ENCODE measurements at regions not wholly inside any gene's neighbourhood (a gene's known extent, or its start where the extent isn't known, plus 50 kb on each side); places are given as distances from the start of the nearest gene placed in this dataset.

DNA sequence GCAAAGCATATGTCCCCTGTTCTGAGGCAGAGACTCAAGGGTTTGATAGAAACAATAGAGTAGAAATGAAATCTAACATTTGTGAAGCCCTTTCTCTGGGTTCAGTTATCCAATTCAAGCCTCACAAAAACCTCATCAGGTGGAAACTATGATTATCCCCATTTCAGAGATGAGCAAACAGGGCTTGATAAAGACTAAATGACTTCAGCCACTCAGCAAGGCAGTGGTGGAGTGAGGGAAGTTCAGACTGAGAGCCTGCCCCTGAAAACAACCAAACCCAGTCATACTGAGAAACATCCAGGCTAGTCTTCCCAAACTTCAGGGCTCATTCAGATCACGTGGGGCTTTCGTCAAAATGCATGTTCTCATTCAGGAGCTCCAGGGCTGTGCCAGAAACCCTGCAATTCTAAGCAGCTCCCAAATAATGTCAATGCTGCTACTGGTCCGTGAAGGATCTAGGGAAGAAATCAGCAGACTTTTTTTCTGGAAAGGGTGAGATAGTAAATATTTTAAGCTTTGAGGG is 109.6 kb upstream of the KIT start:
- TF ChIP-seq ZNF8 (CRISPR knock-in tag; IDR thresholded peaks at IDR 0.05): no peak
- TF ChIP-seq CREB5 (CRISPR knock-in tag; IDR thresholded peaks at IDR 0.05; ENCODE audit: low read depth): no peak
- TF ChIP-seq RARB (CRISPR knock-in tag; IDR thresholded peaks at IDR 0.05): no peak
- TF ChIP-seq ZFP3 (CRISPR knock-in tag; IDR thresholded peaks at IDR 0.05): no peak
- no peak for TF ChIP-seq ZNF70 (CRISPR knock-in tag; IDR thresholded peaks at IDR 0.05)
- no peak for TF ChIP-seq TOX (CRISPR knock-in tag; IDR thresholded peaks at IDR 0.05; ENCODE audit: borderline replicate concordance)
- no peak for TF ChIP-seq SNAI2 (CRISPR knock-in tag; IDR thresholded peaks at IDR 0.05)
- TF ChIP-seq, protein P1, sequence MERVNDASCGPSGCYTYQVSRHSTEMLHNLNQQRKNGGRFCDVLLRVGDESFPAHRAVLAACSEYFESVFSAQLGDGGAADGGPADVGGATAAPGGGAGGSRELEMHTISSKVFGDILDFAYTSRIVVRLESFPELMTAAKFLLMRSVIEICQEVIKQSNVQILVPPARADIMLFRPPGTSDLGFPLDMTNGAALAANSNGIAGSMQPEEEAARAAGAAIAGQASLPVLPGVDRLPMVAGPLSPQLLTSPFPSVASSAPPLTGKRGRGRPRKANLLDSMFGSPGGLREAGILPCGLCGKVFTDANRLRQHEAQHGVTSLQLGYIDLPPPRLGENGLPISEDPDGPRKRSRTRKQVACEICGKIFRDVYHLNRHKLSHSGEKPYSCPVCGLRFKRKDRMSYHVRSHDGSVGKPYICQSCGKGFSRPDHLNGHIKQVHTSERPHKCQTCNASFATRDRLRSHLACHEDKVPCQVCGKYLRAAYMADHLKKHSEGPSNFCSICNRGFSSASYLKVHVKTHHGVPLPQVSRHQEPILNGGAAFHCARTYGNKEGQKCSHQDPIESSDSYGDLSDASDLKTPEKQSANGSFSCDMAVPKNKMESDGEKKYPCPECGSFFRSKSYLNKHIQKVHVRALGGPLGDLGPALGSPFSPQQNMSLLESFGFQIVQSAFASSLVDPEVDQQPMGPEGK (CRISPR knock-in tag; IDR thresholded peaks at IDR 0.05; ENCODE audit: borderline replicate concordance): no peak
- TF ChIP-seq ARNTL (CRISPR knock-in tag; IDR thresholded peaks at IDR 0.05; ENCODE audit: borderline replicate concordance, low read depth): no peak
- TF ChIP-seq ZC3H10 (CRISPR knock-in tag; IDR thresholded peaks at IDR 0.05): no peak
- no peak for TF ChIP-seq BACH2 (CRISPR knock-in tag; IDR thresholded peaks at IDR 0.05; ENCODE audit: borderline replicate concordance)
- TF ChIP-seq ZNF565 (CRISPR knock-in tag; conservative IDR thresholded peaks at IDR 0.05; ENCODE audit: low read depth): no peak
- TF ChIP-seq ISL1 (CRISPR knock-in tag; IDR thresholded peaks at IDR 0.05): no peak
- ATAC-seq: no peak

- TF ChIP-seq BACH2 (CRISPR knock-in tag; IDR thresholded peaks at IDR 0.05; ENCODE audit: borderline replicate concordance) (no peak), RARB (CRISPR knock-in tag; IDR thresholded peaks at IDR 0.05) (no peak), ISL1 (CRISPR knock-in tag; IDR thresholded peaks at IDR 0.05) (no peak), CSDC2 (CRISPR knock-in tag; IDR thresholded peaks at IDR 0.05) (no peak), ZNF70 (CRISPR knock-in tag; IDR thresholded peaks at IDR 0.05) (no peak), CREB5 (CRISPR knock-in tag; IDR thresholded peaks at IDR 0.05; ENCODE audit: low read depth) (no peak), OSR1 (CRISPR knock-in tag; IDR thresholded peaks at IDR 0.05) (no peak), GLIS3 (CRISPR knock-in tag; IDR thresholded peaks at IDR 0.05) (no peak), ZFP3 (CRISPR knock-in tag; IDR thresholded peaks at IDR 0.05) (no peak), SNAI2 (CRISPR knock-in tag; IDR thresholded peaks at IDR 0.05) (no peak), TOX (CRISPR knock-in tag; IDR thresholded peaks at IDR 0.05; ENCODE audit: borderline replicate concordance) (no peak)
- ATAC-seq: no peak
Observed at GRCh38 chr4:54548831-54549460, 108.8 kb upstream of the KIT start.

DNA sequence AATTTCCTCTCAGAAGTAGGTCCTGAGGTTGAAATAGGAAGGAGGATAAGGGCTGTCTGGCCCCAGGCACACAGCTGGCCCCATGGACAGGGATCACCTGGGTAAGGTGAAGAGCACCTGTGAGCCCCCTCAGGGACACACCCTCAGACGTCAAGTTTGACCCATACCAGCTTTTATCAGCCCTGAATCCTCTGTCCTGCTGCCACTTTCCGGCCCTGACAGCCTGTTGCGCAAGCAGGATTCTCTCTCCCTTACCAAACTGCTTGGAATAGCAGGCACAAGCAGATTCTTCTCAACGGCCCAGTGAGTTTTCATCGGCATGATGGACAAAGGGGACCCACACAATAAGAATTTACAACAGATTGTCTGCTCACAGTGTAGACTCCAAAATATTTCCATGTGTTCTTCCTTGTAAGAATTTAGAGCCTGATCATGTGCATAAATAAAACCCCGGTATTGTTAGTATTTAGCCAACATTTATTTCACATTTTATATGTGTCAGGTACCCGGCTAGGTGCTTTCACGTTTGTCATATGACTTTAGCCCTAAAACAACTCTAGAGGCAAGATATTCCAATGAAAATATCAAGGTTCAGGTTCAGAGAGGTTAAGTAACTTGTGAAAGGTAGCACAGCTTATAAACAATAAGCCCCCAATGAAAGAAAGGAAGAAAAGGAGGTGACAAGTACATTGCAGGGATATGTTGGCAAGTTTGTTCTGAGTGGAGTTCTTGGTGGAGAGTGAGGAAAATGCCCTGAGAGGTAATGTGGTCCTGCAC is 107.2 kb upstream of the KIT start:
- ATAC-seq: no peak
- TF ChIP-seq CSDC2 (CRISPR knock-in tag; IDR thresholded peaks at IDR 0.05) (no peak), CSRNP3 (CRISPR knock-in tag; IDR thresholded peaks at IDR 0.05) (no peak), ESRRG (CRISPR knock-in tag; IDR thresholded peaks at IDR 0.05) (no peak), GLIS3 (CRISPR knock-in tag; IDR thresholded peaks at IDR 0.05) (no peak), ZNF565 (CRISPR knock-in tag; conservative IDR thresholded peaks at IDR 0.05; ENCODE audit: low read depth) (no peak)

GRCh38 chr4:54553001-54553400 is 104.8 kb upstream of the KIT start:
- ATAC-seq: peak; percentile 46; the same call in 2 of the 3 replicates
- TF ChIP-seq ZFP3 (CRISPR knock-in tag; IDR thresholded peaks at IDR 0.05) (no peak), CSDC2 (CRISPR knock-in tag; IDR thresholded peaks at IDR 0.05) (no peak), OSR1 (CRISPR knock-in tag; IDR thresholded peaks at IDR 0.05) (no peak), POU6F1 (CRISPR knock-in tag; IDR thresholded peaks at IDR 0.05; ENCODE audit: borderline replicate concordance, low read depth) (no peak), SNAI2 (CRISPR knock-in tag; IDR thresholded peaks at IDR 0.05) (no peak), CSRNP3 (CRISPR knock-in tag; IDR thresholded peaks at IDR 0.05) (no peak), ZC3H10 (CRISPR knock-in tag; IDR thresholded peaks at IDR 0.05) (no peak), GLIS3 (CRISPR knock-in tag; IDR thresholded peaks at IDR 0.05) (no peak), ARNTL (CRISPR knock-in tag; IDR thresholded peaks at IDR 0.05; ENCODE audit: borderline replicate concordance, low read depth) (no peak), BACH2 (CRISPR knock-in tag; IDR thresholded peaks at IDR 0.05; ENCODE audit: borderline replicate concordance) (no peak), ESRRG (CRISPR knock-in tag; IDR thresholded peaks at IDR 0.05) (no peak), ZFP30 (CRISPR knock-in tag; IDR thresholded peaks at IDR 0.05) (no peak), ZNF8 (CRISPR knock-in tag; IDR thresholded peaks at IDR 0.05) (no peak), PPARA (CRISPR knock-in tag; IDR thresholded peaks at IDR 0.05; ENCODE audit: borderline replicate concordance) (no peak), ZNF70 (CRISPR knock-in tag; IDR thresholded peaks at IDR 0.05) (no peak), RARB (CRISPR knock-in tag; IDR thresholded peaks at IDR 0.05) (no peak)

All from SK-N-SH treated with all-trans-retinoic acid at 6 μM for 48 hours (cell line).